Testis (tissue), 2 donors: ENCODE measurements at regions not wholly inside any gene's neighbourhood (a gene's known extent, or its start where the extent isn't known, plus 50 kb on each side); places are given as distances from the start of the nearest gene placed in this dataset.

Experiments
- DNase-seq: peaks from one replicate; pipeline ENCODE4 v3.0.0-alpha.2; 2019
- H3K27ac ChIP-seq, 2 donors: fragments of 200-600 bp; sonication (generic); one replicate each; pipeline ENCODE4 v1.5.1; 2019
- H3K27me3 ChIP-seq: fragments of 200-600 bp; sonication (generic); one replicate; pipeline ENCODE4 v1.5.1; 2019
- H3K36me3 ChIP-seq: fragments of 200-600 bp; sonication (generic); one replicate; pipeline ENCODE4 v1.5.1; 2017; ENCODE audit warnings: low read depth; ENCODE audit errors: missing control alignments
- H3K4me1 ChIP-seq: fragments of 200-600 bp; sonication (generic); one replicate; pipeline ENCODE4 v1.5.1; 2019
- H3K4me3 ChIP-seq, 2 donors: fragments of 200-600 bp; sonication (generic); one replicate each; pipeline ENCODE4 v1.5.1; 2017 to 2019
- H3K9me3 ChIP-seq: fragments of 200-600 bp; sonication (generic); one replicate; pipeline ENCODE4 v1.5.1; 2017
- POLR2A ChIP-seq: fragments of 450-650 bp; IDR thresholded peaks from one replicate; pipeline ENCODE4 v1.6.1; 2017; ENCODE audit warnings: antibody characterized with exemption, mild to moderate bottlenecking, moderate library complexity
- WGBS, 2 donors: methylation state at CpG; one replicate each; pipeline ENCODE4 v1.1.5; 2018; 5-methylcytosine and 5-hydroxymethylcytosine counted together
- intact Hi-C: fragments of 100-400 bp; cut with DNase I; formaldehyde crosslinking; loops from one replicate; pipeline ENCODE4 v1.15.1; 2023; ENCODE audit warnings: low total_unique reads
- TF ChIP-seq, protein P1 (sequence below), 3 experiments: fragments of 450-650 bp in 2 of 3; fragments of 200-600 bp in 1 of 3; sonication (generic) in 1 of 3; IDR thresholded peaks; one replicate each; pipeline ENCODE4 v1.5.1; 2016 to 2019; ENCODE audit warnings: antibody characterized with exemption in 3 of 3, mild to moderate bottlenecking in 2 of 3, moderate library complexity in 1 of 3

DNA sequence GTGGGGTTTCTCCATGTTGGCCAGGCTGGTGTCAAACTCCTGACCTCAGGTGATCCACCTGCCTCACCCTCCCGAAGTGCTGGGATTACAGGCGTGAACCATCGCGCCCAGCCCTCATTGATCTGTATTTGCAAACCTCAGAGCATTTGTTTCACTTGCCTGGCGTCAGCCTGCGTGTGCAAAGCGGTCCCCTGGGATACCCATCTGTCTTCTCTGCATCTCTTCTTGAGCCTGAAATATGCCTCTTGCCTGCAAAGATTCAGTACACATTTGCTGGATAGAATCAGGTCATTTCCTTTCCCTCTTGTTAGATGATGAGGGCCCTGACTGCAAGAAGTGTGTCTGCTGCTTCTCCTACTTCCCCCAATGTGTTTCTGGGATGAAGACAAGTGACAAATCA is 1291.0 kb downstream of the TBC1D22A start:
- WGBS, 2 donors, result 94 to 96% methylated on average over 7 of the region's 7 CpGs
- intact Hi-C loops, result no loop called here
- TF ChIP-seq, protein P1, sequence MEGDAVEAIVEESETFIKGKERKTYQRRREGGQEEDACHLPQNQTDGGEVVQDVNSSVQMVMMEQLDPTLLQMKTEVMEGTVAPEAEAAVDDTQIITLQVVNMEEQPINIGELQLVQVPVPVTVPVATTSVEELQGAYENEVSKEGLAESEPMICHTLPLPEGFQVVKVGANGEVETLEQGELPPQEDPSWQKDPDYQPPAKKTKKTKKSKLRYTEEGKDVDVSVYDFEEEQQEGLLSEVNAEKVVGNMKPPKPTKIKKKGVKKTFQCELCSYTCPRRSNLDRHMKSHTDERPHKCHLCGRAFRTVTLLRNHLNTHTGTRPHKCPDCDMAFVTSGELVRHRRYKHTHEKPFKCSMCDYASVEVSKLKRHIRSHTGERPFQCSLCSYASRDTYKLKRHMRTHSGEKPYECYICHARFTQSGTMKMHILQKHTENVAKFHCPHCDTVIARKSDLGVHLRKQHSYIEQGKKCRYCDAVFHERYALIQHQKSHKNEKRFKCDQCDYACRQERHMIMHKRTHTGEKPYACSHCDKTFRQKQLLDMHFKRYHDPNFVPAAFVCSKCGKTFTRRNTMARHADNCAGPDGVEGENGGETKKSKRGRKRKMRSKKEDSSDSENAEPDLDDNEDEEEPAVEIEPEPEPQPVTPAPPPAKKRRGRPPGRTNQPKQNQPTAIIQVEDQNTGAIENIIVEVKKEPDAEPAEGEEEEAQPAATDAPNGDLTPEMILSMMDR (IDR thresholded peaks at IDR 0.05), result no peak
- TF ChIP-seq POLR2A, result no peak
- no peak for DNase-seq
- Histone ChIP-seq H3K27me3 (no peaks in the 10 kb centered on the region), H3K4me1 (no peaks in the 10 kb centered on the region), H3K36me3 (no peaks in the 10 kb centered on the region), H3K4me3 (no peak overlapping the region), H3K9me3 (no peaks in the 10 kb centered on the region), H3K27ac (no peak overlapping the region)

DNA sequence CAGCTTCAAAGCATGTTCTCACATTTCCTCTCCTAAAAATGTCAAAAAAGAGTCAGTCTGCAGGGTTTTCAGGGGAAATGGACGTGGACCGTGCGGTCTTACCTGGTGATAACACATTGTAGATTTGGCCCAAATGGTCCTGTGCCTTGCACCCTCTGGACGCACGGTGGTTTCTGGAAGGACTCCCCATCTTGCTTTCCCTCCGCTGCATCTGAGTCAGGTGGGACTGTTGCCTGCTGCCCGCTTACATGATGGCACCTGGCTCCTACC is 1290.1 kb downstream of the TBC1D22A start:
- Histone ChIP-seq H3K27me3 (no peaks in the 10 kb centered on the region), H3K27ac (no peak overlapping the region), H3K9me3 (no peaks in the 10 kb centered on the region), H3K4me1 (no peaks in the 10 kb centered on the region), H3K36me3 (no peaks in the 10 kb centered on the region), H3K4me3 (no peak overlapping the region)
- intact Hi-C loops, result no loop called here
- WGBS, 2 donors, result 92 to 99% methylated on average over 7 of the region's 7 CpGs
- TF ChIP-seq, protein P1 (IDR thresholded peaks at IDR 0.05), result no peak
- no peak for TF ChIP-seq POLR2A
- no peak for DNase-seq

DNA sequence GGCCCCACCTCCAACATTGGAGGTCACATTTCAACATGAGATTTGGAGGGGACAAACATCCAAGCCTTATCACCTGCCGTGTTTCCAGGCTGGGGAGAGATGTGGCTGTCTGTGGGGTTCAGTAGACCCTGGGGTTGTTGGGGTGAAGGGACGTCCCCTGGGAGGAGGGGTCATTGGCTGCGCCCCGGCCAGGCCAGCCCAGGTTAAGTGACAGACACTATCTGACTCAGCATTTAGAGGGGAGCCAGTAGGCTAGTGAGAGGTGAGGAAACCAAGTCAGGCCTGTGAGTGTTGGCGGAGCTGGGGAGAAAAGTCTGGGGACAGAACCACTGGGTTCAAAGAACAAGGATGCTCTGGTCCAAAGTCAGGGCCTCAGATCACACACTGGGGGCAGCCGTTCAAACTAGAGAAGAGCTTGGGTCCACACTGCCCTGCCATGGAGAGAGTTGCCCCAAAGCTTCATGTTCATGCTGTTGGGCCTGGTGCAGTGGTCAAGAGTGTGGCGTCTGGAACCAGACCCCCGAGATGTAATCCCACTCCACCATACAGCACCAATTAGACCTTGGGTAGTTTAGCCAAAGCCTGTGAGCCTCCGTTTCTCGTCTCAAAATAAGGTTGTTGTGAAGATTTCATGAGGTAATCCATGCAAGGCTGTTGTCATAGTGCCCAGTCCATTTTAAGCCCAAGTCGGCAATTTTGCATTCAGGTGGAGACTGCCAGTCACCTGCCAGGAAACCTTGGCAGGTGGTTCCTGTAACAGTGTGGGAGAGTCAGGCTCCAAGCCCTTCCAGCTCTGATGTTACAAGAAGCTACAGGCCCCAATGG is 1289.6 kb downstream of the TBC1D22A start:
- Histone ChIP-seq H3K9me3 (no peaks in the 10 kb centered on the region), H3K4me3 (no peak overlapping the region), H3K27me3 (no peaks in the 10 kb centered on the region), H3K27ac (no peak overlapping the region), H3K4me1 (no peaks in the 10 kb centered on the region), H3K36me3 (no peaks in the 10 kb centered on the region)
- no peak for DNase-seq
- WGBS, 2 donors, result 92 to 93% methylated on average over 9 to 11 of the region's 11 CpGs
- TF ChIP-seq, protein P1 (IDR thresholded peaks at IDR 0.05), result no peak
- TF ChIP-seq POLR2A, result no peak
- intact Hi-C loops, result no loop called here

DNA sequence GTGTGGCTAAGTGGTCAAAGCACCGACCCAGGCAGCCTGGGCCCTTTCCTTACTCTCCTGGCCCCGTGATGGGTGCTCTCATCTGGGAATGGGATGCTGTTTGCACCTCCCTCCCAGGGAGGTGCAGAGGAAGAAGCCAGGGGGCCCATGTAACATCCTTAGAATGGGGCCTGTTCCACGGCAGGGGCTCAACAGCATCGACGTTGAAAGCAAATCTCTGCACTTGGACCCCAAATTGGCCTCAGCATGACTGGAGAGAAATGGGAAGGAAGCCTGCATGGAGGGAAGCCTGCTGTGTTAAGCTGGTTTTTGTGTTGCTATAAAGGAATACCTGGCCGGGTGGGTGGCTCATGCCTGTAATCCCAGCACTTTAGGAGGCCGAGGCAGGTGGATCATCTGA is 1288.4 kb downstream of the TBC1D22A start:
- Histone ChIP-seq H3K4me1 (no peaks in the 10 kb centered on the region), H3K36me3 (no peaks in the 10 kb centered on the region), H3K27me3 (no peaks in the 10 kb centered on the region), H3K4me3 (no peak overlapping the region), H3K9me3 (no peaks in the 10 kb centered on the region), H3K27ac (no peak overlapping the region)
- intact Hi-C loops, result no loop called here
- WGBS, 2 donors, result 94 to 95% methylated on average over 5 to 7 of the region's 7 CpGs
- DNase-seq, result no peak
- no peak for TF ChIP-seq POLR2A
- TF ChIP-seq, protein P1 (IDR thresholded peaks at IDR 0.05), result no peak

DNA sequence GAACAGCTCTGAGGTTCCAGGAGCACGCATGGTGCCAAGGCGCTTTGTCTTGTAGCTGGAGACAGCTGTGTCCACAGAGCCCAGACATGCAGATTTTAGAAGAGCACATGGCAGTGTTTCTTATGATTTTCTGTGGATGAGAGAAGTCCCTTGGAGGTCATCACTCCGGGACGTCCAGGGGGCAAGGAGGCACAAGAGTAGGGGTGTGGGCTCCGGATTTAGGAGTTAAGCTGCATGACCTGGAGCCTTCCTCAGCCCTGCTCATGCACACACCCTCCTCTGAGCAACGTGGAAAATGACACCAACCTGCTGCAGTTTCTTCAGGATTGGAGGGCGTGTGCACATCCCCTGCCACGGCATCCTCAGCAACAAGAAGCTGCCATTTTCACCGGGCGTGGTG is 1286.7 kb downstream of the TBC1D22A start:
- no peak for DNase-seq

More for the DNA sequence above, 1286.7 kb downstream of the TBC1D22A start:
- Histone ChIP-seq H3K27ac (no peak overlapping the region), H3K27me3 (no peaks in the 10 kb centered on the region), H3K36me3 (no peaks in the 10 kb centered on the region), H3K9me3 (no peaks in the 10 kb centered on the region), H3K4me1 (no peaks in the 10 kb centered on the region), H3K4me3 (no peak overlapping the region)
- no peak for TF ChIP-seq POLR2A
- TF ChIP-seq, protein P1 (IDR thresholded peaks at IDR 0.05), result no peak
- intact Hi-C loops, result no loop called here
- 72 to 75% methylated on average over 7 to 10 of the region's 10 CpGs for WGBS, 2 donors
